ENCODE measurements at regions not wholly inside any gene's neighbourhood (a gene's known extent, or its start where the extent isn't known, plus 50 kb on each side); places are given as distances from the start of the nearest gene placed in this dataset.

- dilution Hi-C loops (cut with MboI; ENCODE audit: extremely low pct_ligation_motif_present, low sequenced_read_pairs): no loop called here
- H3K27me3 ChIP-seq (ENCODE audit: control insufficient read depth, extremely low read depth, insufficient read depth, low read length): no peaks in the 10 kb centered on the region
- no peaks in the 10 kb centered on the region for H3K36me3 ChIP-seq (ENCODE audit: control insufficient read depth in 2 of 2, extremely low read depth in 1 of 2, insufficient read depth in 2 of 2, low read length in 2 of 2)
- no peaks in the 10 kb centered on the region for H4K20me1 ChIP-seq (ENCODE audit: control insufficient read depth, extremely low read depth, insufficient read depth, low read length)
- H3K79me2 ChIP-seq (ENCODE audit: control insufficient read depth, insufficient read depth, low read length): no peaks in the 10 kb centered on the region
- no peak for TF ChIP-seq EZH2 (IDR thresholded peaks at IDR 0.05; ENCODE audit: low read length)
- TF ChIP-seq, protein P1, sequence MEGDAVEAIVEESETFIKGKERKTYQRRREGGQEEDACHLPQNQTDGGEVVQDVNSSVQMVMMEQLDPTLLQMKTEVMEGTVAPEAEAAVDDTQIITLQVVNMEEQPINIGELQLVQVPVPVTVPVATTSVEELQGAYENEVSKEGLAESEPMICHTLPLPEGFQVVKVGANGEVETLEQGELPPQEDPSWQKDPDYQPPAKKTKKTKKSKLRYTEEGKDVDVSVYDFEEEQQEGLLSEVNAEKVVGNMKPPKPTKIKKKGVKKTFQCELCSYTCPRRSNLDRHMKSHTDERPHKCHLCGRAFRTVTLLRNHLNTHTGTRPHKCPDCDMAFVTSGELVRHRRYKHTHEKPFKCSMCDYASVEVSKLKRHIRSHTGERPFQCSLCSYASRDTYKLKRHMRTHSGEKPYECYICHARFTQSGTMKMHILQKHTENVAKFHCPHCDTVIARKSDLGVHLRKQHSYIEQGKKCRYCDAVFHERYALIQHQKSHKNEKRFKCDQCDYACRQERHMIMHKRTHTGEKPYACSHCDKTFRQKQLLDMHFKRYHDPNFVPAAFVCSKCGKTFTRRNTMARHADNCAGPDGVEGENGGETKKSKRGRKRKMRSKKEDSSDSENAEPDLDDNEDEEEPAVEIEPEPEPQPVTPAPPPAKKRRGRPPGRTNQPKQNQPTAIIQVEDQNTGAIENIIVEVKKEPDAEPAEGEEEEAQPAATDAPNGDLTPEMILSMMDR (optimal IDR thresholded peaks at IDR 0.05 in 1 of 3, IDR thresholded peaks at IDR 0.05 in 1 of 3, conservative IDR thresholded peaks at IDR 0.05 in 1 of 3; ENCODE audit: extremely low read depth in 1 of 3, insufficient read depth in 2 of 3, low read length in 3 of 3): no peak
- no peak overlapping the region for H3K27ac ChIP-seq (ENCODE audit: control insufficient read depth, insufficient read depth, low read length)
- no peak for DNase-seq (ENCODE audit: low read depth, low spot score)
- H3K9ac ChIP-seq (ENCODE audit: control insufficient read depth, extremely low read depth, insufficient read depth, low read length): no peak overlapping the region
- H3K9me1 ChIP-seq (ENCODE audit: control insufficient read depth, extremely low read depth, insufficient read depth, low read length): no peaks in the 10 kb centered on the region
- H3K4me2 ChIP-seq (ENCODE audit: control insufficient read depth, extremely low read depth, insufficient read depth, low read depth, low read length): no peak overlapping the region
- no peaks in the 10 kb centered on the region for H3K9me3 ChIP-seq (ENCODE audit: control insufficient read depth, low read depth, low read length)
- H3K4me3 ChIP-seq (ENCODE audit: control insufficient read depth in 2 of 3, extremely low read depth in 1 of 3, insufficient read depth in 2 of 3, low read depth in 1 of 3, low read length in 3 of 3): no peak overlapping the region
- H3K4me1 ChIP-seq (ENCODE audit: control insufficient read depth, extremely low read depth, insufficient read depth, low read length): no peaks in the 10 kb centered on the region
- FAIRE-seq: no peak
- no peak overlapping the region for H2AFZ ChIP-seq (ENCODE audit: control insufficient read depth, low read length)
Measured at GRCh38 chr14:48970943-48971342, 615.2 kb downstream of the RPS29 start.

GRCh38 chr14:48967419-48967818, 618.8 kb downstream of the RPS29 start:
- H3K36me3 ChIP-seq (ENCODE audit: control insufficient read depth in 2 of 2, extremely low read depth in 1 of 2, insufficient read depth in 2 of 2, low read length in 2 of 2): no peaks in the 10 kb centered on the region
- no peak overlapping the region for H3K27ac ChIP-seq (ENCODE audit: control insufficient read depth, insufficient read depth, low read length)
- TF ChIP-seq, protein P1 (optimal IDR thresholded peaks at IDR 0.05 in 1 of 3, IDR thresholded peaks at IDR 0.05 in 1 of 3, conservative IDR thresholded peaks at IDR 0.05 in 1 of 3; ENCODE audit: extremely low read depth in 1 of 3, insufficient read depth in 2 of 3, low read length in 3 of 3): no peak
- no peak for TF ChIP-seq EZH2 (IDR thresholded peaks at IDR 0.05; ENCODE audit: low read length)

More at GRCh38 chr14:48967419-48967818, 618.8 kb downstream of the RPS29 start:
- Histone ChIP-seq H3K9me3 (ENCODE audit: control insufficient read depth, low read depth, low read length) (no peaks in the 10 kb centered on the region), H3K4me2 (ENCODE audit: control insufficient read depth, extremely low read depth, insufficient read depth, low read depth, low read length) (no peak overlapping the region), H3K9me1 (ENCODE audit: control insufficient read depth, extremely low read depth, insufficient read depth, low read length) (no peaks in the 10 kb centered on the region), H3K9ac (ENCODE audit: control insufficient read depth, extremely low read depth, insufficient read depth, low read length) (no peak overlapping the region), H2AFZ (ENCODE audit: control insufficient read depth, low read length) (no peak overlapping the region), H3K4me1 (ENCODE audit: control insufficient read depth, extremely low read depth, insufficient read depth, low read length) (no peaks in the 10 kb centered on the region), H4K20me1 (ENCODE audit: control insufficient read depth, extremely low read depth, insufficient read depth, low read length) (no peaks in the 10 kb centered on the region), H3K4me3 (ENCODE audit: control insufficient read depth in 2 of 3, extremely low read depth in 1 of 3, insufficient read depth in 2 of 3, low read depth in 1 of 3, low read length in 3 of 3) (no peak overlapping the region), H3K27me3 (ENCODE audit: control insufficient read depth, extremely low read depth, insufficient read depth, low read length) (no peaks in the 10 kb centered on the region), H3K79me2 (ENCODE audit: control insufficient read depth, insufficient read depth, low read length) (no peaks in the 10 kb centered on the region)
- dilution Hi-C loops (cut with MboI; ENCODE audit: extremely low pct_ligation_motif_present, low sequenced_read_pairs): no loop called here
- no peak for FAIRE-seq
- DNase-seq (ENCODE audit: low read depth, low spot score): no peak
